Astrocyte of the spinal cord (primary cell): ENCODE measurements at regions not wholly inside any gene's neighbourhood (a gene's known extent, or its start where the extent isn't known, plus 50 kb on each side); places are given as distances from the start of the nearest gene placed in this dataset.
A peak's percentile ranks its signal among the peaks of the same experiment; 100 is the strongest.

Experiments
- DNase-seq: peaks from one replicate; pipeline ENCODE4 v3.0.0; 2011; ENCODE audit warnings: low read depth, low spot score
- H3K4me3 ChIP-seq: 2 replicates; pipeline ENCODE4 v1.5.1; 2011; ENCODE audit warnings: low read depth, mild to moderate bottlenecking, low read length, moderate library complexity
- CTCF ChIP-seq: IDR thresholded peaks from 2 replicates; pipeline ENCODE4 v1.5.1; 2012; ENCODE audit warnings: low read depth, mild to moderate bottlenecking, low read length, inconsistent platforms
- in situ Hi-C: cut with HindIII; loops from 2 replicates; pipeline ENCODE4 v1.10.0; 2017; ENCODE audit warnings: low sequenced_read_pairs

DNA sequence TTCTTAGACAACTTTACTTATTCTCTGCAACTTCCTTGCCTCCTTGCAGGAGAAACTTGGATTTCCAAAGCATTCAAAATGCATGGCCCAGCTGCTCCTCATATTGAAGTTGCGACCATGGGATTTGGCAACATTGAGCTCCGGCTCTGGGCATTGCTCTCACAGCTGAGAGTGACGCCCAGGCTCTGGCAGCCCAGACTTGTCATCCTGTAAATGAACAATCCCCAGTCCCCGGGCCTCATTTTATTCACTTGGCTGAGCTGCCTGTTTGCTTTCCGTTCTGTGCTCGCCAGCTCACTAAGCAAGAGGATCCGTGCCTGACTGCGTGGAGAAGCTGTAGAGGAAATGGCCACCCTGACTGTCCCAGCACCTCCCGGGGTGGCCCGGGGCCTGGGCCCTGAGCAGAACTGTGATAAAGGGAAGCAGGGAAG, 119.5 kb upstream of the CD93 start:
- no peak overlapping the region for H3K4me3 ChIP-seq
- in situ Hi-C loops = no loop called here
- no peak for TF ChIP-seq CTCF
- peak; percentile 6 for DNase-seq

- in situ Hi-C loops = no loop called here
- H3K4me3 ChIP-seq = no peak overlapping the region
- no peak for DNase-seq
- no peak for TF ChIP-seq CTCF
Observed at GRCh38 chr20:23205211-23205610, 119.1 kb upstream of the CD93 start.

DNA sequence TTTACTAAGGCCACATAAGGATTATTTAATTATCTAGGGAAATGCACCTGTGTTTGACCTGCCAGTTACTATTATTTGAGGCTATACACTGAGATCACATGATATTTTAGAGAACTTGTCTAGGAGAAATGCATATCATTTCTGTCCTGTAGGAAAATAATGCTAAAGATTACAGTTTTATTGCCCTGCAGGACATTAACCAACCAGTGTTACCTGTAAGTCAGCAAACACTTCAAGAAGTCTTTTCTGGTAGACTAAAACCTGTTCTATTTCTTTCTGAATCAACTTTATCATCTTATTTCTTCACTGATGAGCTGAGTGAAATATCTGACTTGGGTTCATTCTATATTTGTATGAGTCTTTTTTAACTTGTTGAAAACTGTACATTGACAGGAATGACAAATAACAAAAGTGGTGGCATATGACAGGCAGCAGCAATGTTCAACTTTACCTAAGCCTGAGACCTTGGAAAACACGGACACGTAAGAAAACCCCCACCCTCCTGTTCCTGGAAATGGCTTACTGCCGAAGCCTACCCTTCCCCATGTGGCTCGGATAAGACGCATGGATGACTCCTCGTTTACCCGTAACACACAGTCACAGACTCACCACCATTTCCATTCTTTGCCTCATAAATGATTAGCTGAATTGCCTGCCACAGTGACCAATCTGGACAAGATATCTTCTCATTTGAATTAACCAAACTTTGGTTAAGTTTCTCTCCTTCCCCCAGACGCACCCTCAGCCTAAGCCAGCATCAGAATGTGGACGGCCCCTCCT, 118.0 kb upstream of the CD93 start:
- no peak for TF ChIP-seq CTCF
- in situ Hi-C loops = no loop called here
- no peak for DNase-seq

DNA sequence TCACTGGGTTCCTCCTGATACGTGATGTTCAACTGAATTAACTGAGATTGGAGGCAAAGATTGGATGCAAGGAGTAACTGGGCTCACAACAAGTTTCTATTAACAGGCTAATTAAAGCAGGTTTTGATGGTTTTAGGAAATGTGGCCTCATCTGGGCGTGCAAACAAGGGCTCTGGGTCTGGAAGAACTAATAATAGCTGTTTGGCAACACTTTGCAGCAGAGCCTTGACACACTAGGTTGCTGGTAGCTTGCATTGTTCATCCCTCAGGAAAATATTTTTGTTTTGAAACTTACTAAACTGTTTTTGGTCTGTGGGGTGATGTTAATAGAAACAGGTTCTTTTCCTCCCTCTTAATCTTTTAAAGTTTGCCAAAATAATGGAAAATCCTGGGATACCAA, 117.2 kb upstream of the CD93 start:
- no peak overlapping the region for H3K4me3 ChIP-seq
- TF ChIP-seq CTCF = no peak
- DNase-seq = no peak
- in situ Hi-C loops = no loop called here

More for the DNA sequence above, 118.0 kb upstream of the CD93 start:
- H3K4me3 ChIP-seq = no peak overlapping the region

DNA sequence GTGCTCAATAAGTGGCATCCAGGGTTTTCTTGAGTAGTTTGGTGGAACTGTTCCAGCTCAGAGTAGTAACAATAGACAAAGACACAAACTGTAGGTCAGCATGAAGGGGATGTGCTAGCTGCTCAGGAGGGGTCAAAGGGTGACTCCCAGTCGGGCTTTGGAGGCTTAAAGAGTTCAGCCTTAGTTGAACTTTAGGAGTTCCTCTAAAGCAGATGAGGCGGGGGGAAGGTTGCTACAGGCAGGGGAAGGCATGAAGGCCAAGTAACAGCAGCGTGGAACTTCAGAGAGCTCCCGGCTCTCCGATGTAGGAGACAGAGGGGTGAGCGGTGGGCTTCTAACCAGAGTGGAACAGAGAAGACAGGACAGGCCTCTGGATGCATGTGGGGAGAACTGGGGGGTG, 115.5 kb upstream of the CD93 start:
- no peak overlapping the region for H3K4me3 ChIP-seq
- in situ Hi-C loops = no loop called here
- no peak for TF ChIP-seq CTCF
- DNase-seq = no peak

- TF ChIP-seq CTCF = peak; percentile 57
- DNase-seq = peak; percentile 6
- H3K4me3 ChIP-seq = no peak overlapping the region
- in situ Hi-C loops = no loop called here
Observed at GRCh38 chr20:23200914-23201313, 114.8 kb upstream of the CD93 start.
